ENCODE measurements at regions not wholly inside any gene's neighbourhood (a gene's known extent, or its start where the extent isn't known, plus 50 kb on each side); places are given as distances from the start of the nearest gene placed in this dataset.
"Not testable (repeated sequence)": the region's sequence is repeated elsewhere in the genome, so short reads cannot be mapped to it uniquely, and the experiment has no call there.

GRCh38 chr7:106441343-106441742 lies 156.6 kb upstream of the NAMPT start:
- H3K79me1 ChIP-seq (ENCODE audit: low read length); H3K14ac ChIP-seq (ENCODE audit: low read length); H4K12ac ChIP-seq (ENCODE audit: low read depth, low read length); H3K79me2 ChIP-seq (ENCODE audit: control insufficient read depth, insufficient read depth, low read length, poor library complexity); H3K9ac ChIP-seq (ENCODE audit: low read length); H2BK5ac ChIP-seq (ENCODE audit: low read depth, low read length, poor library complexity); H3K9me3 ChIP-seq (ENCODE audit: insufficient read depth, low read depth, low read length); DNase-seq; H3K23ac ChIP-seq (ENCODE audit: low read length); H2BK120ac ChIP-seq (ENCODE audit: insufficient read depth, low read length, poor library complexity); H3K4ac ChIP-seq (ENCODE audit: low read depth, low read length); H2BK12ac ChIP-seq (ENCODE audit: low read length); H4K91ac ChIP-seq (ENCODE audit: low read depth, low read length); H4K8ac ChIP-seq (ENCODE audit: low read depth, low read length); H2AFZ ChIP-seq (ENCODE audit: insufficient read depth, low read length, poor library complexity); H3K4me1 ChIP-seq (ENCODE audit: control insufficient read depth in 1 of 2, insufficient read depth in 2 of 2, low read length in 2 of 2); H3K4me2 ChIP-seq (ENCODE audit: low read length); H3K18ac ChIP-seq (ENCODE audit: low read length); H3K4me3 ChIP-seq (ENCODE audit: low read depth, low read length); H2AK5ac ChIP-seq (ENCODE audit: low read length); H3K27me3 ChIP-seq (ENCODE audit: insufficient read depth, low read length); H3K27ac ChIP-seq (ENCODE audit: low read depth, low read length); H3K36me3 ChIP-seq (ENCODE audit: control insufficient read depth in 1 of 2, insufficient read depth in 2 of 2, low read length in 2 of 2): not testable (repeated sequence)
- WGBS (ENCODE audit: extremely low coverage, insufficient coverage, insufficient read length), result no CpG with 5 or more reads among the region's 2 CpGs

- not testable (repeated sequence) for H3K23ac ChIP-seq (ENCODE audit: low read length); H3K4ac ChIP-seq (ENCODE audit: low read depth, low read length); DNase-seq; H3K14ac ChIP-seq (ENCODE audit: low read length); H3K27me3 ChIP-seq (ENCODE audit: insufficient read depth, low read length); H2BK5ac ChIP-seq (ENCODE audit: low read depth, low read length, poor library complexity); H2AK5ac ChIP-seq (ENCODE audit: low read length); H4K91ac ChIP-seq (ENCODE audit: low read depth, low read length); H3K4me3 ChIP-seq (ENCODE audit: low read depth, low read length); H3K9ac ChIP-seq (ENCODE audit: low read length); H3K79me1 ChIP-seq (ENCODE audit: low read length); H3K18ac ChIP-seq (ENCODE audit: low read length); H2AFZ ChIP-seq (ENCODE audit: insufficient read depth, low read length, poor library complexity); H3K79me2 ChIP-seq (ENCODE audit: control insufficient read depth, insufficient read depth, low read length, poor library complexity); H2BK120ac ChIP-seq (ENCODE audit: insufficient read depth, low read length, poor library complexity); H4K8ac ChIP-seq (ENCODE audit: low read depth, low read length); H4K12ac ChIP-seq (ENCODE audit: low read depth, low read length); H3K9me3 ChIP-seq (ENCODE audit: insufficient read depth, low read depth, low read length); H3K4me2 ChIP-seq (ENCODE audit: low read length); H3K27ac ChIP-seq (ENCODE audit: low read depth, low read length); H3K4me1 ChIP-seq (ENCODE audit: control insufficient read depth in 1 of 2, insufficient read depth in 2 of 2, low read length in 2 of 2); H3K36me3 ChIP-seq (ENCODE audit: control insufficient read depth in 1 of 2, insufficient read depth in 2 of 2, low read length in 2 of 2); H2BK12ac ChIP-seq (ENCODE audit: low read length)
- no CpG with 5 or more reads among the region's 2 CpGs for whole genome bisulfite sequencing (ENCODE audit: extremely low coverage, insufficient coverage, insufficient read length)
Observed at GRCh38 chr7:106436933-106437332, 152.2 kb upstream of the NAMPT start.

- H4K91ac ChIP-seq (ENCODE audit: low read depth, low read length), result no peak overlapping the region
- WGBS (ENCODE audit: extremely low coverage, insufficient coverage, insufficient read length), result no CpG with 5 or more reads among the region's 2 CpGs
- no peak overlapping the region for H3K4me3 ChIP-seq (ENCODE audit: low read depth, low read length)
Observed at GRCh38 chr7:106433377-106433776, 148.6 kb upstream of the NAMPT start.

GRCh38 chr7:106430535-106431455 lies 146.0 kb upstream of the NAMPT start:
- H3K27ac ChIP-seq (ENCODE audit: low read depth, low read length), result no peak overlapping the region
- H3K36me3 ChIP-seq (ENCODE audit: control insufficient read depth in 1 of 2, insufficient read depth in 2 of 2, low read length in 2 of 2), result no peaks in the 10 kb centered on the region
- H3K9me3 ChIP-seq (ENCODE audit: insufficient read depth, low read depth, low read length), result peaks cover 2% of the 10 kb centered on the region
- H3K79me1 ChIP-seq (ENCODE audit: low read length), result no peaks in the 10 kb centered on the region
- no peak overlapping the region for H3K18ac ChIP-seq (ENCODE audit: low read length)
- no peak overlapping the region for H2BK120ac ChIP-seq (ENCODE audit: insufficient read depth, low read length, poor library complexity)
- no CpG with 5 or more reads among the region's 4 CpGs for WGBS (ENCODE audit: extremely low coverage, insufficient coverage, insufficient read length)
- H3K14ac ChIP-seq (ENCODE audit: low read length), result no peak overlapping the region
- H3K9ac ChIP-seq (ENCODE audit: low read length), result no peak overlapping the region
- H4K8ac ChIP-seq (ENCODE audit: low read depth, low read length), result no peak overlapping the region
- H4K91ac ChIP-seq (ENCODE audit: low read depth, low read length), result no peak overlapping the region
- no peak overlapping the region for H2BK12ac ChIP-seq (ENCODE audit: low read length)
- H2AFZ ChIP-seq (ENCODE audit: insufficient read depth, low read length, poor library complexity), result no peak overlapping the region
- no peaks in the 10 kb centered on the region for H3K27me3 ChIP-seq (ENCODE audit: insufficient read depth, low read length)
- H3K4me2 ChIP-seq (ENCODE audit: low read length), result no peak overlapping the region
- no peaks in the 10 kb centered on the region for H3K4me1 ChIP-seq (ENCODE audit: control insufficient read depth in 1 of 2, insufficient read depth in 2 of 2, low read length in 2 of 2)
- DNase-seq, result no peak
- no peaks in the 10 kb centered on the region for H3K79me2 ChIP-seq (ENCODE audit: control insufficient read depth, insufficient read depth, low read length, poor library complexity)
- no peak overlapping the region for H4K12ac ChIP-seq (ENCODE audit: low read depth, low read length)
- H2AK5ac ChIP-seq (ENCODE audit: low read length), result no peak overlapping the region
- no peak overlapping the region for H2BK5ac ChIP-seq (ENCODE audit: low read depth, low read length, poor library complexity)
- no peak overlapping the region for H3K4ac ChIP-seq (ENCODE audit: low read depth, low read length)
- H3K4me3 ChIP-seq (ENCODE audit: low read depth, low read length), result no peak overlapping the region
- no peak overlapping the region for H3K23ac ChIP-seq (ENCODE audit: low read length)

More at GRCh38 chr7:106433377-106433776, 148.6 kb upstream of the NAMPT start:
- H2BK120ac ChIP-seq (ENCODE audit: insufficient read depth, low read length, poor library complexity), result no peak overlapping the region
- H3K27ac ChIP-seq (ENCODE audit: low read depth, low read length), result no peak overlapping the region
- H3K9ac ChIP-seq (ENCODE audit: low read length), result no peak overlapping the region
- no peak overlapping the region for H4K8ac ChIP-seq (ENCODE audit: low read depth, low read length)
- H3K14ac ChIP-seq (ENCODE audit: low read length), result no peak overlapping the region
- H3K9me3 ChIP-seq (ENCODE audit: insufficient read depth, low read depth, low read length), result no peaks in the 10 kb centered on the region
- H3K18ac ChIP-seq (ENCODE audit: low read length), result no peak overlapping the region
- H2BK12ac ChIP-seq (ENCODE audit: low read length), result no peak overlapping the region
- DNase-seq, result no peak
- H3K4ac ChIP-seq (ENCODE audit: low read depth, low read length), result no peak overlapping the region
- no peaks in the 10 kb centered on the region for H3K79me2 ChIP-seq (ENCODE audit: control insufficient read depth, insufficient read depth, low read length, poor library complexity)
- no peaks in the 10 kb centered on the region for H3K27me3 ChIP-seq (ENCODE audit: insufficient read depth, low read length)
- H2AK5ac ChIP-seq (ENCODE audit: low read length), result no peak overlapping the region
- no peak overlapping the region for H2BK5ac ChIP-seq (ENCODE audit: low read depth, low read length, poor library complexity)
- H3K23ac ChIP-seq (ENCODE audit: low read length), result no peak overlapping the region
- H3K36me3 ChIP-seq (ENCODE audit: control insufficient read depth in 1 of 2, insufficient read depth in 2 of 2, low read length in 2 of 2), result no peaks in the 10 kb centered on the region
- no peak overlapping the region for H2AFZ ChIP-seq (ENCODE audit: insufficient read depth, low read length, poor library complexity)
- H3K79me1 ChIP-seq (ENCODE audit: low read length), result no peaks in the 10 kb centered on the region
- no peaks in the 10 kb centered on the region for H3K4me1 ChIP-seq (ENCODE audit: control insufficient read depth in 1 of 2, insufficient read depth in 2 of 2, low read length in 2 of 2)
- no peak overlapping the region for H3K4me2 ChIP-seq (ENCODE audit: low read length)
- H4K12ac ChIP-seq (ENCODE audit: low read depth, low read length), result no peak overlapping the region
